Gastroesophageal sphincter (tissue), 3 donors: ENCODE measurements at regions not wholly inside any gene's neighbourhood (a gene's known extent, or its start where the extent isn't known, plus 50 kb on each side); places are given as distances from the start of the nearest gene placed in this dataset.

Experiments
- POLR2A ChIP-seq, 2 donors: fragments of 450-650 bp; IDR thresholded peaks; one replicate each; pipeline ENCODE4 v1.6.1; 2017; ENCODE audit warnings: antibody characterized with exemption in 2 of 2, mild to moderate bottlenecking in 2 of 2, moderate library complexity in 1 of 2
- TF ChIP-seq, protein P1 (sequence below), 4 experiments: fragments of 200-600 bp in 2 of 4; fragments of 450-650 bp in 2 of 4; sonication (generic) in 1 of 4; IDR thresholded peaks; one replicate each; pipeline ENCODE4 v1.5.1; 2017 to 2019; ENCODE audit warnings: antibody characterized with exemption in 4 of 4, mild to moderate bottlenecking in 2 of 4, moderate library complexity in 2 of 4

DNA sequence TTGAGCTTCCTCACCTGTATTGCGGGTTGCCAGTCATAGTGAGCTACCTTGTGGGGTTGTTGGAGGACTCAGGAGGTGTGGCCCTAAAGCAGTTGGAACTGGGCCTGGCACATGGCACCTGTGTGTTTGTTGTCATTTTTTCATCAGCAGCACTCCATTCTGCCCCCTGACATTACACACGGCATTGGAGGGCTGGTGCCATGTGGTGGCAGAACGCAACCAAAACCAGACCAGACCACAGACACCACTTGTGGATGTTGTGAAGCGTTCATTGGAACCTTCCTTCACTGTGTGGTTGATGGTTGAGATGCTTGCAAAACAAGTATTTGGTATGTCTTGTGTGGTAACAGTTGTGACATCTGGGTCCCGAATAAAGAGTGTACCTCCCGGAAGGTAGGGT, 113.2 kb upstream of the ERCC6L2 start:
- no peak for TF ChIP-seq POLR2A (IDR thresholded peaks at IDR 0.05)
- TF ChIP-seq, protein P1, sequence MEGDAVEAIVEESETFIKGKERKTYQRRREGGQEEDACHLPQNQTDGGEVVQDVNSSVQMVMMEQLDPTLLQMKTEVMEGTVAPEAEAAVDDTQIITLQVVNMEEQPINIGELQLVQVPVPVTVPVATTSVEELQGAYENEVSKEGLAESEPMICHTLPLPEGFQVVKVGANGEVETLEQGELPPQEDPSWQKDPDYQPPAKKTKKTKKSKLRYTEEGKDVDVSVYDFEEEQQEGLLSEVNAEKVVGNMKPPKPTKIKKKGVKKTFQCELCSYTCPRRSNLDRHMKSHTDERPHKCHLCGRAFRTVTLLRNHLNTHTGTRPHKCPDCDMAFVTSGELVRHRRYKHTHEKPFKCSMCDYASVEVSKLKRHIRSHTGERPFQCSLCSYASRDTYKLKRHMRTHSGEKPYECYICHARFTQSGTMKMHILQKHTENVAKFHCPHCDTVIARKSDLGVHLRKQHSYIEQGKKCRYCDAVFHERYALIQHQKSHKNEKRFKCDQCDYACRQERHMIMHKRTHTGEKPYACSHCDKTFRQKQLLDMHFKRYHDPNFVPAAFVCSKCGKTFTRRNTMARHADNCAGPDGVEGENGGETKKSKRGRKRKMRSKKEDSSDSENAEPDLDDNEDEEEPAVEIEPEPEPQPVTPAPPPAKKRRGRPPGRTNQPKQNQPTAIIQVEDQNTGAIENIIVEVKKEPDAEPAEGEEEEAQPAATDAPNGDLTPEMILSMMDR (IDR thresholded peaks at IDR 0.05): no peak
